ENCODE measurements at regions not wholly inside any gene's neighbourhood (a gene's known extent, or its start where the extent isn't known, plus 50 kb on each side); places are given as distances from the start of the nearest gene placed in this dataset.

- TF ChIP-seq CTCF (IDR thresholded peaks at IDR 0.05), result no peak
- TF ChIP-seq POLR2A (IDR thresholded peaks at IDR 0.05), result no peak
- no peaks in the 10 kb centered on the region for H3K4me1 ChIP-seq
- H3K36me3 ChIP-seq, result no peaks in the 10 kb centered on the region
- no peaks in the 10 kb centered on the region for H3K27me3 ChIP-seq
- intact Hi-C loops (cut with DNase I), result no loop called here
- no peak for DNase-seq
- no peak overlapping the region for H3K4me3 ChIP-seq (replicated peaks in 1 of 3)
- H3K9me3 ChIP-seq, result no peaks in the 10 kb centered on the region
- no peak overlapping the region for H3K27ac ChIP-seq
These were observed 620.0 kb upstream of the ATXN8OS start for GRCh38 chr13:69487576-69487975.

DNA sequence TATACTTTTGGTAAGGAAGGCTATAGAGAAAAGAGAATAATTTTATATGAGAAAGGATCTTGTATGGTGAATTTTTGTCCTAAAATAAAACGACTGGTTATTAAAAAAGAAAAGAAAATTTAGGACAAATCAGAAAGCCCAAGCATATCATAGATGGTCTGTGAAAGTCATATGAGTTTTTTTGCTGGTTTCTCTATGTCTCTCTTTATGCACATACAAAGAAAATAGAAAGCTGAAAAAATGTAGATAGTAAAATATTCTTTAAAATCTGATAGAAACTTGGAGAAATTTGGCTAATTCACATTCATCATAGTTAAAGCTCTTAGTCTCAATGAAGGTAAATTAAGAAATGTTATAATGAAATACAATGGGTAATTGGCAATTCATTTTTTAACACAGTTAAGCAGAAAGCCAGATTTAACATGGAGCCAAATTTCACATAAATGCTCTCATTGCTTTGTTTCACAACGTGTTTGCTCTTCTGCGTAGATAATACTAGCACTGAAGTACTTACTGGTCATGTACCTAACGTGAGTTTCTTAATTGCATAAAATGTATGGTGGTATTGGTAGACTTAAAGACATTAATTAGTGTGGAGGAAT lies 621.5 kb upstream of the ATXN8OS start:
- Histone ChIP-seq H3K27ac (no peak overlapping the region), H3K36me3 (no peaks in the 10 kb centered on the region), H3K9me3 (no peaks in the 10 kb centered on the region), H3K27me3 (no peaks in the 10 kb centered on the region), H3K4me1 (no peaks in the 10 kb centered on the region), H3K4me3 (replicated peaks in 1 of 3) (no peak overlapping the region)
- intact Hi-C loops (cut with DNase I), result no loop called here
- no peak for DNase-seq
- WGBS, 2 donors, result 60 to 61% methylated on average over 4 of the region's 4 CpGs
- no peak for TF ChIP-seq POLR2A (IDR thresholded peaks at IDR 0.05)
- no peak for TF ChIP-seq CTCF (IDR thresholded peaks at IDR 0.05)

DNA sequence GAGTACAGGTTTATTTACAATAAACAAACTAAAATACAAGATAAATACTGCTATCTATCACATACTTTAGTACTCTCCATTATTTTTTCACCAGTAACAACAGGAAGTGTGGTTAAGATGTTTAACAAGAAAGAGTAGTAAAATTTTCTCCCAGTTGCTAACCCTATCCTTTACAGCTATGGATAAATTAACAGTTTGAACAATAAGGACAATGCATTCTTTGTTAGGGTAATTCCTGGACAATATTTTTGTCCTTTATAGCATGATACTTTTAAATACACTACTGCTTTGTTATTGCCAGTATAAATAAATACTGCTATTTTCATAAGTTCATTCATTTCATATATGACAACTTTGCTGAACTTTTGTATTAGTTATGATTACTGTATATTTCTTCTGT lies 630.2 kb upstream of the ATXN8OS start:
- DNase-seq, result no peak
- intact Hi-C loops (cut with DNase I), result no loop called here
- no peak for TF ChIP-seq CTCF (IDR thresholded peaks at IDR 0.05)
- no peak for TF ChIP-seq POLR2A (IDR thresholded peaks at IDR 0.05)
- H3K4me3 ChIP-seq (replicated peaks in 1 of 3), result no peak overlapping the region
- H3K27me3 ChIP-seq, result no peaks in the 10 kb centered on the region
- no peaks in the 10 kb centered on the region for H3K36me3 ChIP-seq
- H3K4me1 ChIP-seq, result no peaks in the 10 kb centered on the region
- H3K9me3 ChIP-seq, result no peaks in the 10 kb centered on the region
- H3K27ac ChIP-seq, result no peak overlapping the region

GRCh38 chr13:69474011-69474685 lies 633.5 kb upstream of the ATXN8OS start:
- TF ChIP-seq POLR2A (IDR thresholded peaks at IDR 0.05), result no peak
- TF ChIP-seq CTCF (IDR thresholded peaks at IDR 0.05), result no peak
- Histone ChIP-seq H3K36me3 (no peaks in the 10 kb centered on the region), H3K27me3 (no peaks in the 10 kb centered on the region), H3K9me3 (no peaks in the 10 kb centered on the region), H3K4me3 (replicated peaks in 1 of 3) (no peak overlapping the region), H3K4me1 (no peaks in the 10 kb centered on the region), H3K27ac (no peak overlapping the region)
- intact Hi-C loops (cut with DNase I), result no loop called here
- DNase-seq, result no peak
- 70 to 72% methylated on average over 2 of the region's 2 CpGs for WGBS, 2 donors

- Histone ChIP-seq H3K4me3 (replicated peaks in 1 of 3) (no peak overlapping the region), H3K9me3 (no peaks in the 10 kb centered on the region), H3K27ac (no peak overlapping the region), H3K4me1 (no peaks in the 10 kb centered on the region), H3K27me3 (no peaks in the 10 kb centered on the region), H3K36me3 (no peaks in the 10 kb centered on the region)
- intact Hi-C loops (cut with DNase I), result no loop called here
- TF ChIP-seq POLR2A (IDR thresholded peaks at IDR 0.05) (no peak), CTCF (IDR thresholded peaks at IDR 0.05) (no peak)
- no peak for DNase-seq
- WGBS, 2 donors, result 71 to 75% methylated on average over 2 of the region's 2 CpGs
These were observed 639.0 kb upstream of the ATXN8OS start for GRCh38 chr13:69468624-69469023.
